Smooth muscle cell (in vitro differentiated cells): ENCODE measurements at regions not wholly inside any gene's neighbourhood (a gene's known extent, or its start where the extent isn't known, plus 50 kb on each side); places are given as distances from the start of the nearest gene placed in this dataset.

ENCODE experiments used
- DNase-seq: peaks from one replicate; lab custom pipeline; 2025; ENCODE audit not compliant: unreplicated experiment; lab: John Stamatoyannopoulos, UW
- H2AFZ ChIP-seq: fragments of 200-600 bp; sonication (generic); 2 replicates; pipeline ENCODE4 v1.6.0; 2016; ENCODE audit warnings: antibody characterized with exemption, low read depth, mild to moderate bottlenecking
- H3F3A ChIP-seq: fragments of 200-600 bp; sonication (generic); 2 replicates; pipeline ENCODE4 v1.6.0; 2017; ENCODE audit warnings: antibody characterized with exemption, low read depth
- H3K27ac ChIP-seq: fragments of 200-600 bp; sonication (generic); 2 replicates; pipeline ENCODE4 v1.5.1; 2016; ENCODE audit warnings: low read depth, mild to moderate bottlenecking
- H3K27me3 ChIP-seq: fragments of 200-600 bp; sonication (generic); 2 replicates; pipeline ENCODE4 v1.6.1; 2016; ENCODE audit warnings: low read depth, mild to moderate bottlenecking
- H3K36me3 ChIP-seq: fragments of 200-600 bp; sonication (generic); 2 replicates; pipeline ENCODE4 v1.5.1; 2016; ENCODE audit warnings: low read depth
- H3K4me1 ChIP-seq: fragments of 200-600 bp; sonication (generic); 2 replicates; pipeline ENCODE4 v1.5.1; 2016; ENCODE audit warnings: low read depth
- H3K4me2 ChIP-seq: fragments of 200-600 bp; sonication (generic); 2 replicates; pipeline ENCODE4 v1.6.0; 2016; ENCODE audit warnings: mild to moderate bottlenecking
- H3K4me3 ChIP-seq: fragments of 200-600 bp; sonication (generic); 2 replicates; pipeline ENCODE4 v1.5.1; 2016; ENCODE audit warnings: mild to moderate bottlenecking
- H3K79me2 ChIP-seq: fragments of 200-600 bp; sonication (generic); 2 replicates; pipeline ENCODE4 v1.6.0; 2016; ENCODE audit warnings: low read depth, mild to moderate bottlenecking
- H3K9ac ChIP-seq: fragments of 200-600 bp; sonication (generic); 2 replicates; pipeline ENCODE4 v1.6.0; 2016; ENCODE audit warnings: low read depth
- H3K9me3 ChIP-seq: fragments of 200-600 bp; sonication (generic); replicated peaks from 2 replicates; pipeline ENCODE4 v1.5.1; 2016; ENCODE audit warnings: low read depth
- H4K20me1 ChIP-seq: fragments of 200-600 bp; sonication (generic); 2 replicates; pipeline ENCODE4 v1.6.0; 2016; ENCODE audit warnings: low read depth
- CTCF ChIP-seq: fragments of 200-600 bp; sonication (generic); IDR thresholded peaks from 2 replicates; pipeline ENCODE4 v1.5.1; 2017; ENCODE audit warnings: borderline replicate concordance, mild to moderate bottlenecking, antibody characterized with exemption; ENCODE audit not compliant: insufficient read depth, poor library complexity, severe bottlenecking
- WGBS: methylation state at CpG from one replicate; pipeline ENCODE4 v1.1.7; 2016; ENCODE audit warnings: low lambda C conversion rate; 5-methylcytosine and 5-hydroxymethylcytosine counted together

- no peak overlapping the region for H3K9ac ChIP-seq
- H3F3A ChIP-seq: no peaks in the 10 kb centered on the region
- H3K4me3 ChIP-seq: no peak overlapping the region
- DNase-seq: no peak
- H3K9me3 ChIP-seq: no peaks in the 10 kb centered on the region
- H4K20me1 ChIP-seq: no peaks in the 10 kb centered on the region
- H3K4me2 ChIP-seq: no peak overlapping the region
- H2AFZ ChIP-seq: no peak overlapping the region
- no peaks in the 10 kb centered on the region for H3K27me3 ChIP-seq
- 85% methylated on average over 1 of the region's 1 CpG for WGBS
- no peak overlapping the region for H3K27ac ChIP-seq
- TF ChIP-seq CTCF: no peak
- H3K79me2 ChIP-seq: no peaks in the 10 kb centered on the region
- H3K36me3 ChIP-seq: no peaks in the 10 kb centered on the region
- no peaks in the 10 kb centered on the region for H3K4me1 ChIP-seq
Measured at GRCh38 chr5:143610946-143611345, 201.0 kb upstream of the HMHB1 start.

GRCh38 chr5:143606043-143606752 is 202.7 kb upstream of the NR3C1 start:
- Histone ChIP-seq H3F3A (no peaks in the 10 kb centered on the region), H3K9me3 (no peaks in the 10 kb centered on the region), H4K20me1 (no peaks in the 10 kb centered on the region), H3K79me2 (no peaks in the 10 kb centered on the region), H3K4me2 (no peak overlapping the region), H3K4me1 (no peaks in the 10 kb centered on the region), H3K27ac (no peak overlapping the region), H3K4me3 (no peak overlapping the region), H3K36me3 (no peaks in the 10 kb centered on the region), H2AFZ (no peak overlapping the region), H3K27me3 (no peaks in the 10 kb centered on the region), H3K9ac (no peak overlapping the region)
- TF ChIP-seq CTCF: no peak
- no peak for DNase-seq
- 92% methylated on average over 5 of the region's 5 CpGs for WGBS

GRCh38 chr5:143605403-143606005 is 202.0 kb upstream of the NR3C1 start:
- Histone ChIP-seq H3K36me3 (no peaks in the 10 kb centered on the region), H2AFZ (no peak overlapping the region), H3K4me2 (no peak overlapping the region), H3K4me3 (no peak overlapping the region), H3K4me1 (no peaks in the 10 kb centered on the region), H3K9ac (no peak overlapping the region), H3F3A (no peaks in the 10 kb centered on the region), H3K27me3 (no peaks in the 10 kb centered on the region), H3K27ac (no peak overlapping the region), H3K79me2 (no peaks in the 10 kb centered on the region), H3K9me3 (no peaks in the 10 kb centered on the region), H4K20me1 (no peaks in the 10 kb centered on the region)
- WGBS: 72% methylated on average over 4 of the region's 4 CpGs
- DNase-seq: no peak
- no peak for TF ChIP-seq CTCF

- no peak overlapping the region for H3K27ac ChIP-seq
- no peak overlapping the region for H3K9ac ChIP-seq
- no peak overlapping the region for H3K4me3 ChIP-seq
- H3K9me3 ChIP-seq: no peaks in the 10 kb centered on the region
- H3K79me2 ChIP-seq: no peaks in the 10 kb centered on the region
- no peak for TF ChIP-seq CTCF
- no peaks in the 10 kb centered on the region for H3F3A ChIP-seq
- no peak for DNase-seq
- H3K27me3 ChIP-seq: no peaks in the 10 kb centered on the region
- H4K20me1 ChIP-seq: no peaks in the 10 kb centered on the region
- no peaks in the 10 kb centered on the region for H3K36me3 ChIP-seq
- 97% methylated on average over 4 of the region's 4 CpGs for WGBS
- H3K4me2 ChIP-seq: no peak overlapping the region
- no peaks in the 10 kb centered on the region for H3K4me1 ChIP-seq
- H2AFZ ChIP-seq: no peak overlapping the region
Measured at GRCh38 chr5:143601917-143602333, 198.4 kb upstream of the NR3C1 start.
